Ishikawa (cell line): ENCODE measurements at regions not wholly inside any gene's neighbourhood (a gene's known extent, or its start where the extent isn't known, plus 50 kb on each side); places are given as distances from the start of the nearest gene placed in this dataset.

ENCODE experiments used
- CEBPB ChIP-seq: IDR thresholded peaks from 2 replicates; pipeline ENCODE4 v1.6.1; 2012
- EP300 ChIP-seq: IDR thresholded peaks from 2 replicates; pipeline ENCODE4 v1.6.1; 2012; ENCODE audit warnings: borderline replicate concordance
- NFIC ChIP-seq: IDR thresholded peaks from 2 replicates; pipeline ENCODE4 v1.6.1; 2012
- TAF1 ChIP-seq: IDR thresholded peaks from 2 replicates; pipeline ENCODE4 v1.6.1; 2012; ENCODE audit warnings: low read depth, mild to moderate bottlenecking
- TF ChIP-seq, protein P1 (sequence below): IDR thresholded peaks from 2 replicates; pipeline ENCODE4 v1.6.1; 2012
- TF ChIP-seq, protein P2 (sequence below): IDR thresholded peaks from 2 replicates; pipeline ENCODE4 v1.6.1; 2012

DNA sequence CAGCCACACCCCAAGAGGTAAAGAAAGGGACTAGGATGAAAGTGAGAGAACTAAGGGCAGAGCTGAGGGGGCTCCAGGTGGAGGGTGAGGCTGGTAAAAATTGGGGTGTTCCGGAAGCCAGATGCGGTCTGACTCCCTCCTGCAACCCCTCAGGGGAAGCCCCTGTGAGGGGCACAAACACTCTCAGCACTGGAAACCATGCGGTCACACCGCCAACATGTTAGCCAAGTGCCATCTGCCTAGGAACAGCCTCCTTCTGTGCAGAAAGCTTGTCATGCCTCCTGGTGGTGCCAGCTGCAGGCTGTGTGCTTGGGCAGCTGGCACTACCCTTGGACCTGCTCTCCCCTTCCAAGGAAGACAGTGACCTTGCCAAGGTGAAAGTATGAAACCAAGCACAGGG, 83.5 kb upstream of the RPL38 start:
- TF ChIP-seq EP300: no peak
- TF ChIP-seq, protein P1, sequence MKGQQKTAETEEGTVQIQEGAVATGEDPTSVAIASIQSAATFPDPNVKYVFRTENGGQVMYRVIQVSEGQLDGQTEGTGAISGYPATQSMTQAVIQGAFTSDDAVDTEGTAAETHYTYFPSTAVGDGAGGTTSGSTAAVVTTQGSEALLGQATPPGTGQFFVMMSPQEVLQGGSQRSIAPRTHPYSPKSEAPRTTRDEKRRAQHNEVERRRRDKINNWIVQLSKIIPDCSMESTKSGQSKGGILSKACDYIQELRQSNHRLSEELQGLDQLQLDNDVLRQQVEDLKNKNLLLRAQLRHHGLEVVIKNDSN: no peak
- no peak for TF ChIP-seq NFIC
- TF ChIP-seq TAF1: no peak
- TF ChIP-seq, protein P2, sequence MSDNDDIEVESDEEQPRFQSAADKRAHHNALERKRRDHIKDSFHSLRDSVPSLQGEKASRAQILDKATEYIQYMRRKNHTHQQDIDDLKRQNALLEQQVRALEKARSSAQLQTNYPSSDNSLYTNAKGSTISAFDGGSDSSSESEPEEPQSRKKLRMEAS: no peak
- no peak for TF ChIP-seq CEBPB
